Tibial nerve (tissue), 4 donors: ENCODE measurements at regions not wholly inside any gene's neighbourhood (a gene's known extent, or its start where the extent isn't known, plus 50 kb on each side); places are given as distances from the start of the nearest gene placed in this dataset.

ENCODE experiments used
- DNase-seq, 2 donors: peaks; one replicate each; pipeline ENCODE4 v3.0.0-alpha.2; 2019; ENCODE audit warnings: low spot score in 2 of 2
- H3K27ac ChIP-seq, 4 donors: fragments of 200-600 bp; sonication (generic) in 3 of 4; one replicate each; pipeline ENCODE4 v1.5.1; 2017 to 2019; ENCODE audit warnings: mild to moderate bottlenecking in 1 of 4
- H3K27me3 ChIP-seq, 2 donors: fragments of 200-600 bp; sonication (generic) in 1 of 2; one replicate each; pipeline versions ENCODE4 v1.5.1 to v1.6.0; 2017 to 2019
- H3K36me3 ChIP-seq, 3 donors: fragments of 200-600 bp; sonication (generic); one replicate each; pipeline ENCODE4 v1.5.1; 2018 to 2019
- H3K4me1 ChIP-seq, 4 donors: fragments of 200-600 bp; sonication (generic) in 3 of 4; one replicate each; pipeline ENCODE4 v1.5.1; 2017 to 2019
- H3K4me3 ChIP-seq, 4 donors: fragments of 200-600 bp; sonication (generic) in 3 of 4; one replicate each; pipeline ENCODE4 v1.5.1; 2017 to 2019; ENCODE audit warnings: mild to moderate bottlenecking in 1 of 4, moderate library complexity in 1 of 4
- H3K9me3 ChIP-seq, 4 donors: fragments of 200-600 bp; sonication (generic) in 3 of 4; one replicate each; pipeline ENCODE4 v1.5.1; 2017 to 2019
- EP300 ChIP-seq, 2 donors: sonication (generic); formaldehyde crosslinking; IDR thresholded peaks; one replicate each; pipeline ENCODE4 v1.6.1; 2017; ENCODE audit warnings: antibody characterized with exemption in 2 of 2, mild to moderate bottlenecking in 1 of 2
- POLR2A ChIP-seq, 2 donors: fragments of 450-650 bp; IDR thresholded peaks; one replicate each; pipeline ENCODE4 v1.6.1; 2017; ENCODE audit warnings: antibody characterized with exemption in 2 of 2, mild to moderate bottlenecking in 2 of 2, moderate library complexity in 2 of 2
- WGBS, 2 donors: methylation state at CpG; one replicate each; pipeline ENCODE4 v1.1.5; 2018; 5-methylcytosine and 5-hydroxymethylcytosine counted together
- TF ChIP-seq, protein P1 (sequence below), 5 experiments: fragments of 200-600 bp in 3 of 5; fragments of 450-650 bp in 2 of 5; sonication (generic) in 3 of 5; IDR thresholded peaks; one replicate each; pipeline ENCODE4 v1.5.1; 2016 to 2019; ENCODE audit warnings: antibody characterized with exemption in 5 of 5, mild to moderate bottlenecking in 3 of 5, moderate library complexity in 2 of 5

DNA sequence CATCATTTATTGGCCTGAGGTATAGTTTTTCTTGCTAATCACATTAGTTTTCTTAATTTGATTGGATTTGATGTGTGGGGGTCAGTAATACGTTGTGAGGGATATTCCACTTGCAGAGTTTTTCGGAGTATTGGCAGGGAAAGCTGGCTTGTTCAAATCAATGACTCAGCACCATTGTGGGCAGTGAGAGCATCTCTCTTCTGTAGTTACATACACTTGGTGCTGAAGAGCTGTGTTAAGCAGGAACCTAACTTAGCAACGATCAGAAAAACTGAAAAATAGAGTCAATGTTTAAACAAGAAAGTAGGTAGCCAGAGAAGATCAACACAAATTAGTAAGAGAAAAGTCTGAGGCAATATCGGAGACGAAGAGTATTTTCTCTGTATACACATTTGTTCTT is 344.6 kb upstream of the EDIL3 start:
- Histone ChIP-seq H3K9me3 (no peaks in the 10 kb centered on the region), H3K27ac (no peak overlapping the region), H3K4me3 (no peak overlapping the region), H3K4me1 (no peaks in the 10 kb centered on the region), H3K36me3 (no peaks in the 10 kb centered on the region), H3K27me3 (no peaks in the 10 kb centered on the region)
- no peak for DNase-seq
- TF ChIP-seq EP300 (IDR thresholded peaks at IDR 0.05) (no peak), POLR2A (IDR thresholded peaks at IDR 0.05) (no peak)
- TF ChIP-seq, protein P1, sequence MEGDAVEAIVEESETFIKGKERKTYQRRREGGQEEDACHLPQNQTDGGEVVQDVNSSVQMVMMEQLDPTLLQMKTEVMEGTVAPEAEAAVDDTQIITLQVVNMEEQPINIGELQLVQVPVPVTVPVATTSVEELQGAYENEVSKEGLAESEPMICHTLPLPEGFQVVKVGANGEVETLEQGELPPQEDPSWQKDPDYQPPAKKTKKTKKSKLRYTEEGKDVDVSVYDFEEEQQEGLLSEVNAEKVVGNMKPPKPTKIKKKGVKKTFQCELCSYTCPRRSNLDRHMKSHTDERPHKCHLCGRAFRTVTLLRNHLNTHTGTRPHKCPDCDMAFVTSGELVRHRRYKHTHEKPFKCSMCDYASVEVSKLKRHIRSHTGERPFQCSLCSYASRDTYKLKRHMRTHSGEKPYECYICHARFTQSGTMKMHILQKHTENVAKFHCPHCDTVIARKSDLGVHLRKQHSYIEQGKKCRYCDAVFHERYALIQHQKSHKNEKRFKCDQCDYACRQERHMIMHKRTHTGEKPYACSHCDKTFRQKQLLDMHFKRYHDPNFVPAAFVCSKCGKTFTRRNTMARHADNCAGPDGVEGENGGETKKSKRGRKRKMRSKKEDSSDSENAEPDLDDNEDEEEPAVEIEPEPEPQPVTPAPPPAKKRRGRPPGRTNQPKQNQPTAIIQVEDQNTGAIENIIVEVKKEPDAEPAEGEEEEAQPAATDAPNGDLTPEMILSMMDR (IDR thresholded peaks at IDR 0.05) = no peak
- 50 to 53% methylated on average over 5 of the region's 5 CpGs for WGBS, 2 donors

DNA sequence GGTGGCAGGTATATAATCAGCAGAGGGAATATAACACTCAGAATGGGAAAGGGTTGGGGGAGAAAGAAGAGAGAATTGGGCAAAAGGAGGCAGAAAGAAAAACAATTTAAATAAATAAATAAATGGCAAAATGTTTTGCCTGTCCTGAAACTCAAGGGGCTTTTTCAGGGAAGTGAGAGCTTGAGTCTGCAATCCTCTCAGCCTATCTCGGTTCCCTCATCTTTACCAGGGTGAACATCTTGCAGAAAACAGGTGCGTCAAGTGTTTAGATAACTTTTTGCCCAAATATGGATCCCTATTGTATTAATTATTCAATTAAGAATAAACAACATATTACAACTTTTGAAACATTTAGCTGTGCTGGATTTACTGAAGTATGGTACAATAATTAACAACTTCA is 343.0 kb upstream of the EDIL3 start:
- Histone ChIP-seq H3K4me3 (no peak overlapping the region), H3K9me3 (no peaks in the 10 kb centered on the region), H3K27me3 (no peaks in the 10 kb centered on the region), H3K27ac (no peak overlapping the region), H3K36me3 (no peaks in the 10 kb centered on the region), H3K4me1 (no peaks in the 10 kb centered on the region)
- TF ChIP-seq, protein P1 (IDR thresholded peaks at IDR 0.05) = no peak
- no peak for TF ChIP-seq EP300 (IDR thresholded peaks at IDR 0.05)
- TF ChIP-seq POLR2A (IDR thresholded peaks at IDR 0.05) = no peak
- 90 to 92% methylated on average over 2 of the region's 2 CpGs for WGBS, 2 donors
- no peak for DNase-seq

- H3K27ac ChIP-seq = no peak overlapping the region
- H3K4me3 ChIP-seq = no peak overlapping the region
- no peaks in the 10 kb centered on the region for H3K4me1 ChIP-seq
- WGBS, 2 donors = 90 to 97% methylated on average over 2 of the region's 2 CpGs
- no peaks in the 10 kb centered on the region for H3K36me3 ChIP-seq
- TF ChIP-seq POLR2A (IDR thresholded peaks at IDR 0.05) (no peak), EP300 (IDR thresholded peaks at IDR 0.05) (no peak)
- TF ChIP-seq, protein P1 (IDR thresholded peaks at IDR 0.05) = no peak
- no peaks in the 10 kb centered on the region for H3K9me3 ChIP-seq
- H3K27me3 ChIP-seq = no peaks in the 10 kb centered on the region
- DNase-seq = no peak
Observed at GRCh38 chr5:84725946-84726570, 341.4 kb upstream of the EDIL3 start.

DNA sequence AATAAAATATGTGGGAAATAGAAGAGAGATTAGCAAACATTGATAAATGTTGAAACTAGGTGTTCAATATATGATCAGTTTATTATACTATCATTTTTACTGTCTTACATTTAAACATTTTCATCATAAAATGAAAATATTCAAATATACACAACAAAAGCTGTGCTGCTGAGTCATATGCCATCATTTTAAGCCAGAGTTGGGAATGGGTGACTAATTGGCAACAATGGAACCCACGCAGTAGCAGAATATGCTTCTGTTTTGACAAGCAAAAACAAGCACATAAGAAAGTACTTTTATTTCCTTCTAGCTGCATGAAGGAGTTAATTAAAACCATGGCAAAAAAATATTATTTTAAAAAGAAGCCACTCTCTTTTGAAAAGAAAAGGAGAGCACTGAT is 340.0 kb upstream of the EDIL3 start:
- WGBS, 2 donors = 39 to 49% methylated on average over 1 of the region's 1 CpG
- no peak for DNase-seq
- no peak overlapping the region for H3K27ac ChIP-seq
- H3K9me3 ChIP-seq = no peaks in the 10 kb centered on the region
- no peaks in the 10 kb centered on the region for H3K4me1 ChIP-seq
- TF ChIP-seq POLR2A (IDR thresholded peaks at IDR 0.05) (no peak), EP300 (IDR thresholded peaks at IDR 0.05) (no peak)
- TF ChIP-seq, protein P1 (IDR thresholded peaks at IDR 0.05) = no peak
- H3K4me3 ChIP-seq = no peak overlapping the region
- H3K36me3 ChIP-seq = no peaks in the 10 kb centered on the region
- no peaks in the 10 kb centered on the region for H3K27me3 ChIP-seq

DNA sequence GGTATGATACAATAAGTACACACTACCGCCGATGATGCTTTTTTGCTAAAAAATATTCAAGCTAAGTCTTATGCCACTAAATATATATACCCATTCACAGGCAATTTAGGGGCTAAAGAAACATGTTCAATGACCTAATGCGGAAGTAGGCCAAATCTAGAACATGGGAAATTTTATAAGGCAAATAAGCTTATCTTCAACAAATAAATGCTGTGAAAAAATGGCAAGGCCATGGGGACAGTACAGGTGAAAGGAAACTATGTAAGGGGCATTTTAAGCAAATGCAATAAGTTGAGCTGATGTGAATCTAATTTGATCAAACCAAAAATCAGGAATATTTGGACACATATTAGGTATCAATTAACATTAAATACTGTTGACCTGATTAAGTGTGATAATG is 339.5 kb upstream of the EDIL3 start:
- H3K36me3 ChIP-seq = no peaks in the 10 kb centered on the region
- no peak overlapping the region for H3K27ac ChIP-seq
- WGBS, 2 donors = 97 to 98% methylated on average over 3 of the region's 3 CpGs

More for the DNA sequence above, 339.5 kb upstream of the EDIL3 start:
- no peak for DNase-seq
- H3K27me3 ChIP-seq = no peaks in the 10 kb centered on the region
- peaks cover 0 to 1% (median 0%) of the 10 kb centered on the region in 4 donors for H3K9me3 ChIP-seq
- TF ChIP-seq EP300 (IDR thresholded peaks at IDR 0.05) = no peak
- TF ChIP-seq, protein P1 (IDR thresholded peaks at IDR 0.05) = no peak
- TF ChIP-seq POLR2A (IDR thresholded peaks at IDR 0.05) = no peak
- H3K4me1 ChIP-seq = no peaks in the 10 kb centered on the region
- no peak overlapping the region for H3K4me3 ChIP-seq
